ENCODE measurements at regions not wholly inside any gene's neighbourhood (a gene's known extent, or its start where the extent isn't known, plus 50 kb on each side); places are given as distances from the start of the nearest gene placed in this dataset.

GRCh38 chr12:63079791-63080502 lies 71.1 kb downstream of the AVPR1A start:
- no peak for TF ChIP-seq EZH2phosphoT487 (IDR thresholded peaks at IDR 0.05; ENCODE audit: borderline replicate concordance, low read length)
- no peak for TF ChIP-seq CTCF (conservative IDR thresholded peaks at IDR 0.05; ENCODE audit: low read depth, low read length)
- no peak for TF ChIP-seq EZH2 (IDR thresholded peaks at IDR 0.05; ENCODE audit: low read length, unreplicated experiment)

Data from PC-3 (cell line).